GM23338 (cell line): ENCODE measurements at regions not wholly inside any gene's neighbourhood (a gene's known extent, or its start where the extent isn't known, plus 50 kb on each side); places are given as distances from the start of the nearest gene placed in this dataset.

ENCODE experiments used
- ATAC-seq: fragments of 200-7000 bp; cut with Tn5 transposase; 3 replicates; pipeline ENCODE4 v1.9.1; 2020
- DNase-seq: peaks from one replicate; pipeline ENCODE4 v3.0.0-alpha.2; 2015; ENCODE audit warnings: low spot score
- H2AFZ ChIP-seq: fragments of 200-600 bp; sonication (generic); 2 replicates; pipeline ENCODE4 v1.8.0; 2016; ENCODE audit warnings: antibody characterized with exemption, mild to moderate bottlenecking, moderate library complexity
- H3F3A ChIP-seq: fragments of 200-600 bp; sonication (generic); replicated peaks from 2 replicates; pipeline ENCODE4 v1.8.0; 2017; ENCODE audit warnings: antibody characterized with exemption, mixed run types, low read depth
- H3K27ac ChIP-seq: fragments of 200-600 bp; sonication (generic); 2 replicates; pipeline ENCODE4 v1.6.1; 2016; ENCODE audit warnings: low read depth
- H3K27me3 ChIP-seq: fragments of 200-600 bp; sonication (generic); 2 replicates; pipeline ENCODE4 v1.8.0; 2016; ENCODE audit warnings: mild to moderate bottlenecking, mixed run types, moderate library complexity; ENCODE audit not compliant: insufficient read depth
- H3K36me3 ChIP-seq: fragments of 200-600 bp; sonication (generic); 2 replicates; pipeline ENCODE4 v1.8.0; 2016; ENCODE audit warnings: mild to moderate bottlenecking; ENCODE audit not compliant: insufficient read depth
- H3K4me1 ChIP-seq: fragments of 200-600 bp; sonication (generic); 2 replicates; pipeline ENCODE4 v1.8.0; 2016; ENCODE audit warnings: mild to moderate bottlenecking, moderate library complexity; ENCODE audit not compliant: insufficient read depth
- H3K4me2 ChIP-seq: fragments of 200-600 bp; sonication (generic); 2 replicates; pipeline ENCODE4 v1.7.1; 2017; ENCODE audit warnings: mixed run types
- H3K4me3 ChIP-seq: fragments of 200-600 bp; sonication (generic); 2 replicates; pipeline ENCODE4 v1.6.1; 2016; ENCODE audit warnings: mixed run types
- H3K79me2 ChIP-seq: fragments of 200-600 bp; sonication (generic); replicated peaks from 2 replicates; pipeline ENCODE4 v1.8.0; 2017; ENCODE audit warnings: mild to moderate bottlenecking; ENCODE audit not compliant: insufficient read depth
- H3K9me2 ChIP-seq: fragments of 200-600 bp; sonication (generic); 2 replicates; pipeline ENCODE4 v1.8.0; 2017; ENCODE audit not compliant: insufficient read depth
- H4K20me1 ChIP-seq: fragments of 200-600 bp; sonication (generic); replicated peaks from 2 replicates; pipeline ENCODE4 v1.8.0; 2017; ENCODE audit warnings: mild to moderate bottlenecking; ENCODE audit not compliant: insufficient read depth
- H3K27ac Mint-ChIP-seq: 2 replicates; pipeline ENCODE4 v1.8.0; 2020; ENCODE audit warnings: inconsistent platforms, mild to moderate bottlenecking, moderate library complexity, mixed read lengths
- H3K27me3 Mint-ChIP-seq: 3 replicates; pipeline ENCODE4 v1.8.0; 2022; ENCODE audit warnings: low read depth, mild to moderate bottlenecking, moderate library complexity, mixed read lengths, inconsistent platforms; ENCODE audit not compliant: insufficient read depth, poor library complexity
- H3K36me3 Mint-ChIP-seq: 3 replicates; pipeline ENCODE4 v1.8.0; 2021; ENCODE audit warnings: low read depth, mild to moderate bottlenecking, inconsistent platforms, moderate library complexity, mixed read lengths
- H3K4me1 Mint-ChIP-seq: 3 replicates; pipeline ENCODE4 v1.8.0; 2020; ENCODE audit warnings: mild to moderate bottlenecking, inconsistent platforms, mixed read lengths
- H3K4me3 Mint-ChIP-seq: 3 replicates; pipeline ENCODE4 v1.8.0; 2021; ENCODE audit warnings: moderate library complexity, mild to moderate bottlenecking, inconsistent platforms, mixed read lengths
- H3K9me3 Mint-ChIP-seq: 3 replicates; pipeline ENCODE4 v1.8.0; 2020; ENCODE audit warnings: moderate library complexity, mild to moderate bottlenecking, inconsistent platforms, mixed read lengths
- ETS1 ChIP-seq: IDR thresholded peaks from 2 replicates; pipeline ENCODE4 v1.6.1; 2016; ENCODE audit warnings: antibody characterized with exemption
- EZH2 ChIP-seq: fragments of 200-600 bp; sonication (generic); IDR thresholded peaks from one replicate; pipeline ENCODE4 v1.8.0; 2017; ENCODE audit warnings: antibody characterized with exemption, mild to moderate bottlenecking, low read depth; ENCODE audit not compliant: unreplicated experiment
- JUNB ChIP-seq: IDR thresholded peaks from one replicate; pipeline ENCODE4 v1.6.1; 2016; ENCODE audit warnings: antibody characterized with exemption; ENCODE audit not compliant: unreplicated experiment
- POLR2AphosphoS5 ChIP-seq: IDR thresholded peaks from 2 replicates; pipeline ENCODE4 v1.6.1; 2016; ENCODE audit warnings: antibody characterized with exemption, low read depth
- STAT1 ChIP-seq: IDR thresholded peaks from one replicate; pipeline ENCODE4 v1.6.1; 2016; ENCODE audit warnings: antibody characterized with exemption; ENCODE audit not compliant: unreplicated experiment
- ZNF114 ChIP-seq: fragments of 250-450 bp; sonication (Bioruptor Pico); IDR thresholded peaks from 2 replicates; pipeline ENCODE4 v1.5.0; 2020; ENCODE audit warnings: mild to moderate bottlenecking, moderate library complexity
- ZNF331 ChIP-seq: fragments of 250-450 bp; sonication (Bioruptor Pico); IDR thresholded peaks from 2 replicates; pipeline ENCODE4 v1.5.0; 2020; ENCODE audit warnings: low read depth, mild to moderate bottlenecking, moderate library complexity
- ZNF462 ChIP-seq: fragments of 250-450 bp; sonication (Bioruptor Pico); IDR thresholded peaks from 2 replicates; pipeline ENCODE4 v1.5.0; 2020; ENCODE audit warnings: mild to moderate bottlenecking, moderate library complexity

GRCh38 chr4:177255359-177255758 is 54.3 kb upstream of the NEIL3 start (continued):
- no peak for TF ChIP-seq ZNF462 (CRISPR knock-in tag)
- no peak for TF ChIP-seq ETS1
- TF ChIP-seq ZNF331: no peak

- Histone ChIP-seq H3K27ac (no peak overlapping the region), H2AFZ (no peak overlapping the region), H3K9me2 (no peaks in the 10 kb centered on the region), H3K4me2 (no peak overlapping the region), H3K4me3 (no peak overlapping the region), H3K27me3 (no peaks in the 10 kb centered on the region), H3K79me2 (no peaks in the 10 kb centered on the region), H3F3A (no peaks in the 10 kb centered on the region), H3K4me1 (peaks cover 8% of the 10 kb centered on the region), H3K36me3 (no peaks in the 10 kb centered on the region), H4K20me1 (no peaks in the 10 kb centered on the region)
- H3K9me3 Mint-ChIP-seq: no peaks in the 10 kb centered on the region
- ATAC-seq: no peak
- H3K36me3 Mint-ChIP-seq: no peaks in the 10 kb centered on the region
- DNase-seq: no peak
- no peak overlapping the region for H3K4me3 Mint-ChIP-seq
- H3K27ac Mint-ChIP-seq: no peak overlapping the region
- no peaks in the 10 kb centered on the region for H3K27me3 Mint-ChIP-seq
- peaks cover 10% of the 10 kb centered on the region; the same call in 2 of the 3 replicates for H3K4me1 Mint-ChIP-seq
- TF ChIP-seq EZH2 (no peak), ZNF331 (no peak), JUNB (no peak), POLR2AphosphoS5 (no peak), ZNF114 (CRISPR knock-in tag) (no peak), STAT1 (no peak), ETS1 (no peak), ZNF462 (CRISPR knock-in tag) (no peak)
Measured at GRCh38 chr4:177256950-177257349, 52.7 kb upstream of the NEIL3 start.
